ENCODE measurements at regions not wholly inside any gene's neighbourhood (a gene's known extent, or its start where the extent isn't known, plus 50 kb on each side); places are given as distances from the start of the nearest gene placed in this dataset.

- DNase-seq: no peak
Measured at GRCh38 chr2:120940319-120940696, 204.6 kb downstream of the GLI2 start.

- DNase-seq: no peak
Measured at GRCh38 chr2:120940726-120941256, 205.1 kb downstream of the GLI2 start.

- no peak for DNase-seq
Measured at GRCh38 chr2:120941571-120942120, 206.0 kb downstream of the GLI2 start.

DNA sequence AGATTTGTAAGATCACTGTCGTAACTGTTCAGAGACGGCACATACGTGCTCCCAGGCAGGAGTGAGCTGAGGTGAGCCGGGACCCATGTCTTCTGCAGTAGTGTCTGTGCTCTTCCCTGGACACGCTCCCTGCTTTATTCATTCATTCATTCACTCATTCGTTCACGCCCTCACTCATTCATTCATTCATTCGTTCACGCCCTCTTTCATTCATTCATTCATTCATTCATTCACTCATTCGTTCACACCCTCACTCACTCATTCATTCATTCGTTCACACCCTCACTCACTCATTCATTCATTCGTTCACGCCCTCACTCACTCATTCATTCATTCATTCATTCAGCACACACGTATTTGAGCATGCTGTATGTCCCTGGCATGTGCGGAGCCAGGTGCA, 207.0 kb downstream of the GLI2 start:
- DNase-seq: no peak

- no peak for DNase-seq
Measured at GRCh38 chr2:120943403-120944034, 207.9 kb downstream of the GLI2 start.

DNA sequence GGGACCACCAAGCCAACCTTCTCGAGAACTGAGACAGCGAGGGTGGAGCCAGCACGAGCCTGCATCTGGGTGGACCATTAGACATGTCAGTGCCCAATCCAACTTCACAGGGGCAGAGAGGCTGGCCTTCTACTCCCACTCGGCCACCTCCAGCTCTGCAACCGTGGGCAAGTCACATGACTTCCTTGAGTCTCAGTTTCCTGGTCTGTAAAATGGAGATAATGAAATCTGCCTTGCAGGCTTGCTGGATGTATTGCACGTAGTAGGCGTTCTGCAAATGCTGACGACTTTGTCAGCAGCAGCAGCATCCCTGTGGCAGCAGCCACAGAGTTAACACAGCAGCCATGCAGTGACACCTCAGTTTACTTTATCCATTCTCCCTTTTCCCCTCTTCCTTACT, 208.9 kb downstream of the GLI2 start:
- DNase-seq: no peak

DNA sequence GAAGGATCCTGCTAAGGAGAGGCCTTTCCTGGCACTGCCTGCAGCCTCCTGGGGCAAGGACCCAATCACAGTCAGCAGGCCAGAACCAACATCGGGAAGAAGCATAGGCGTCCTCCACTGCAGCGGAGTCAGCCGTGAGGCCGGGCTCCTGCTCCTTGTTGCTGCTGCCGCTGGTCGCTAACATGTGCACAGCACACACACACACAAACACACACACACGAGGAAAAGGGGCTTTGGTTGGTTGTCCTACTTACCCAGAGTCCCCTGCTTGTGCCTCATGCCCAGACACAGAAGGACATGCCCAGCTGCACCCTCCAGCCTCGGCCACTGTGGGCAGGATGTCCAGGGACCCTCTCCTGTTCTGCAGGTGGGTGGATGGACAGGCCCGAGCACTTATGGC, 209.4 kb downstream of the GLI2 start:
- DNase-seq: no peak

DNA sequence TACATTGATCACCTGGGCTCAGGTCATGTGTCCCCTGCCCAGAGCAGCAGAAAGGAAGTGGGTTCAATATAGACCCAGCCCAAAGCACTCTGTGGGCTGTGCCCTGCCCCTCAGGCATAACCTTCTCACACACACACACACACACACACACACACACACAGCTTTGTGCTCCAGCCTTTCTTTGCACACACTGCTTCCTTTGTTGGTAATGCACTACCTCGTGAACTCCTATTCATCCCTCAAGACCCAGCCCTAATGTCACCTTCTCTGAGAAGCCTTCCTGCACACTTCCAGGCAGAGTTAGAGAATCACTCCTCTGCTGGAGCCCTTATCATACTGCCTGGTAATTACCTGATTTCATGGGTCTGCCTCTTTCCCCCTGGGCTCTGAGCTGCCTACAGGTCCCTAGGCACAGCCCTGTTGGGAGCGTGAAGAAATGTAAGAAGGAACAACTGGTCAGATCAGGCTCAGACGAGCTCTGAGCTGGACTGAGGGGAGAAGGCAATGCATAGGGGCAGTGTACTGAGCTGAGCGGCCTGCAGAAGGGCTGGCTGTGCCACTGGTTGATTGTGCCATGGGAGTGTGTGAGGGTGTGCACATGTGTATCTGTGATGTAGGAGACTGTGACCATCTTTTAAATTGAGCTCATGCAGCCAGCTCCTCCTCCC, 210.3 kb downstream of the GLI2 start:
- no peak for DNase-seq

DNA sequence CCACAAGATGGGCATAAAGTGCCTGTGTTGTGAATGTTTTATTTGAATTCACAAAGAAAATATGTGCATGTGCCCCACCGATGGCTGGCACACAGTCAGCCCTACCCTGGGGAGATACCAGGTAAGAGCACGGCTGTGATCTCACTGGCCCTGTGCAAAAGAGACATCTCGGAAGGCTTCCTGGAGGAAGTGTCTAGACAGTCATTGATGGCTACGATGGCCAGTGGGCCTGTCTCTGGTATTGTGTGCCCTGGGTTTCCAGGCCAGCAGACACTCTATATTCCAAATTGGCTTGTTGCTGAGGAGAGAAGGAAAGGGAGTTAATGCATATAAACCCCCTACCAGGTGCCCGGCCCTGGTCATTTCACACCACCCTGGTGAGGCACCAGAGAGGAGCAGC, 211.7 kb downstream of the GLI2 start:
- DNase-seq: no peak

GRCh38 chr2:120947982-120948661, 212.5 kb downstream of the GLI2 start:
- DNase-seq: no peak

DNA sequence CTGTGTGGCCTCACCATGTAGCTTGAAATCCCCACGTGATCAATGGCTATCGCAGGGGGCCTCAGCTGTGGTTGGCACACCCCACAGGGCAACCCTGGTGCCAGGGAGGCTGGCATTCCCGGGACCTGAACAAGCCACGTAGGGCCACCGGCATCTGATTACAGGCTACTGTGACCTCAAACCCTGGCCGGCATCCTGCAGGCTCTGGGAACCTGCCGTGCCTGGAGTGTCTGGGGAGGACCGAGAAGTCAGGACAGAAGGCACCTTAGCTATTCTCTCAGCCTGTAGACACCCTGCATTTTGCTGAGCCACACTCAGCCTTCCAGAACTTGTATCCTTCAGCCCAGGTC, 213.0 kb downstream of the GLI2 start:
- no peak for DNase-seq

- no peak for DNase-seq
Measured at GRCh38 chr2:120949027-120949956, 213.6 kb downstream of the GLI2 start.

- DNase-seq: no peak
Measured at GRCh38 chr2:120949957-120950590, 214.4 kb downstream of the GLI2 start.

GRCh38 chr2:120951693-120952092, 216.0 kb downstream of the GLI2 start:
- DNase-seq: no peak

- no peak for DNase-seq
Measured at GRCh38 chr2:120952318-120952717, 216.7 kb downstream of the GLI2 start.

DNA sequence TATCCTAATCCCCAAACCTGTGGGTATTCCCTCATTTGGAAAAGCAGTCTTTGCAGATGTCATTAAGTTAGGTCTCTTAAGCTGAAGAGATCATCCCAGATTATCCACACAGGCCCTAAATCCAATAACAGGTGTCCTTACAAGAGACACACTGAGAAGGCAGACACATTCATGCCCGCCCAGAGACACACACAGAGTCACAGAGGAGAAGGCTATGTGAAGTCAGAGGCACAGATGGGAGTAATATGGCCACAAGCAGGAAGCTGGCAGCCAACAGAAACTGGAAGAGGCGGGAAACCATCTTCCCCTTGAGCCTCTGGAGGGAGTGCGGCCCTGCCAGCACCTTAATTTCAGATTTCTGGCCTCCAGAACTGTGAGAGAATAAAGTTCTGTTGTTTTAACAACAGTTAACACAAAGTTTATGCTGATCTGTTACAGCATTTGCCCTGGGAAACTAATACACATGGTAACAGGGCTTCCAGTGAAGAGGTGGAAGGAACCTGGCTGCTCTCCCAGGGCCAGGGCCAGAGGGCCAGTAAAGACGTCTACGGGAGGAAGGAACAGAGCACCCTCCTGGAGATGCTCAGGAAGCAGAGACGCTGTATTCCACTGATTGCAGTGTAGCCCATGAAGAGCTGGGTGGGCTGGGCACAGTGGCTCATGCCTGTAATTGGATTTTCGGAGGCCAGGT, 217.5 kb downstream of the GLI2 start:
- DNase-seq: no peak

DNA sequence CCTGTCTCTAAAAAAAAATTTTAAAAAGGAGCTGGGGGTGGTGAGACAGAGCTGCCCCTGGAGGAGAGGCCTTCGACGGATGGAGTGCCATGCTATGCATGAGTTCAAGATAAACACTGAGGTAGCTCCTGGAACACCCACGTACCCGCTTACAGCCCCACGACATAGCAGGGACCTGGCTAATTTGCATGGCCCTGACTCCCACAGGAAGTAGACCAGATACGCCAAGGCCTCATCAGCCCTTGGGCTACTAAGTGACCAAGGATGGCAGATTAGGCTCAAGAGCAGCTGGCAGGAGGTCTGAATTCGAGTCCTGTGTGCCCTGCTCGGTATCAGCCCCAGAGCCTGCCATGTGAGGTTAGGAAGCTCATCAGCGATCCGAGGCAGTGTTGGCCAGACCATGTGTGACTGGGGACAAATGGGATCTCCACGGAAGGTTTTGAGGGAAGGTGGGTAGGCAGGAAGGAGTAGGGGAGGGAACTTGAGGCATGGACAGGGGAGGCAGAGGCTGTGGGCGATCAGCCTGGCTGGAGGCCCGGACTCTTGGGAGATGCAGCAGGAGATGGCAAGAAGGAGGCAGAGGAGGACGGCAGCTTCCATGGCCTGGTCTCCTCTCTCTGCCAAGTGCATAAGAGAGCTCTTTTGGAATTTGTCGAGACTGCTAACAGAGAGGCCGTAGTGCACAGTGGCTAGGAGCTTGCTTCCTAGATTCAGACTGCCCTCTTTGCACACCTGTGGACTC, 218.3 kb downstream of the GLI2 start:
- no peak for DNase-seq

GRCh38 chr2:120954939-120955338, 219.3 kb downstream of the GLI2 start:
- DNase-seq: no peak

DNA sequence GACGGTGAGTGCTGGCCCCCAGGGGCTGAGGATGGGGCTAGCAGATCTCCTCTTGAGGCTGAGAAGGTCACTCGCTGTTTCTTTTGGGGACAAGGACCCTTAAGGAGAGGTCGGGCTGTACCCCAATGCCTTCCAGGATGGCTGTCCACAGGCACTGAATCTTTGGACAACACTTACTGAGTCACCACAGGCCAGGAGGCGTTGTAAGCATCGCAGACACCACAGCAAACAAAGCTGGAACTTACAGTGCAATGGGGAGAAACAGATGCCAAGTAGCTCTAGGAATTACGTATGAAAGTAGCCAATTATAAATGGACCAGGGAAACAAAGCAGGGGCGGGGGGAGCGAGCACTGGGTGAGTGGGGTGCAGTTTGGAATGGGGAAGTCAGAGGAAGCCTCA, 219.8 kb downstream of the GLI2 start:
- DNase-seq: no peak

- DNase-seq: no peak
Measured at GRCh38 chr2:120956486-120957156, 221.0 kb downstream of the GLI2 start.
